ENCODE measurements at regions not wholly inside any gene's neighbourhood (a gene's known extent, or its start where the extent isn't known, plus 50 kb on each side); places are given as distances from the start of the nearest gene placed in this dataset.

DNA sequence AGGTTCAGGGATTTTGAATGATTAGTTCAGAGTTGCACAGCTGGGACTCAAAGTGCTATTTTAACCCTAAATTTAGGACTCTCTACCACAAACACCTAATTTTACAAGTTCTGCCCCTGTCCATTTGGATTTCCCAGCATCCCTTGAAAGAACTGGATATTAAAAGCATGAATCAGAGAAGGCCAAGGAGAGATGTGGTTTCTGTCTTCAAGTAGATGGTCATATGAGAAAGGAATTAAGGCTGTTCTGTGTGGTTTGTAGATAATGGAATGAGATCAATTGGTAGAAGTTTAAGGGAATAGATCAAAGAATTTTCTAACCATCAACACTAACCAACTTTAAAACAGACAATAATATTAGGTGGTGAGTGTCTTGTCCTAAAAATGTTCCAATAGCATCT is 106.4 kb upstream of the TENM4 start:
- DNase-seq (ENCODE audit: low spot score), result no peak
- Mint-ChIP-seq H3K4me1 (ENCODE audit: unreplicated experiment) (no peaks in the 10 kb centered on the region), H3K9me3 (ENCODE audit: unreplicated experiment) (no peaks in the 10 kb centered on the region), H3K27me3 (ENCODE audit: unreplicated experiment) (no peaks in the 10 kb centered on the region), H3K27ac (ENCODE audit: unreplicated experiment) (no peak overlapping the region), H3K36me3 (ENCODE audit: low read depth, unreplicated experiment) (no peaks in the 10 kb centered on the region), H3K4me3 (ENCODE audit: unreplicated experiment) (no peak overlapping the region)
- TF ChIP-seq, protein P1, sequence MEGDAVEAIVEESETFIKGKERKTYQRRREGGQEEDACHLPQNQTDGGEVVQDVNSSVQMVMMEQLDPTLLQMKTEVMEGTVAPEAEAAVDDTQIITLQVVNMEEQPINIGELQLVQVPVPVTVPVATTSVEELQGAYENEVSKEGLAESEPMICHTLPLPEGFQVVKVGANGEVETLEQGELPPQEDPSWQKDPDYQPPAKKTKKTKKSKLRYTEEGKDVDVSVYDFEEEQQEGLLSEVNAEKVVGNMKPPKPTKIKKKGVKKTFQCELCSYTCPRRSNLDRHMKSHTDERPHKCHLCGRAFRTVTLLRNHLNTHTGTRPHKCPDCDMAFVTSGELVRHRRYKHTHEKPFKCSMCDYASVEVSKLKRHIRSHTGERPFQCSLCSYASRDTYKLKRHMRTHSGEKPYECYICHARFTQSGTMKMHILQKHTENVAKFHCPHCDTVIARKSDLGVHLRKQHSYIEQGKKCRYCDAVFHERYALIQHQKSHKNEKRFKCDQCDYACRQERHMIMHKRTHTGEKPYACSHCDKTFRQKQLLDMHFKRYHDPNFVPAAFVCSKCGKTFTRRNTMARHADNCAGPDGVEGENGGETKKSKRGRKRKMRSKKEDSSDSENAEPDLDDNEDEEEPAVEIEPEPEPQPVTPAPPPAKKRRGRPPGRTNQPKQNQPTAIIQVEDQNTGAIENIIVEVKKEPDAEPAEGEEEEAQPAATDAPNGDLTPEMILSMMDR (IDR thresholded peaks at IDR 0.05; ENCODE audit: unreplicated experiment), result no peak

DNA sequence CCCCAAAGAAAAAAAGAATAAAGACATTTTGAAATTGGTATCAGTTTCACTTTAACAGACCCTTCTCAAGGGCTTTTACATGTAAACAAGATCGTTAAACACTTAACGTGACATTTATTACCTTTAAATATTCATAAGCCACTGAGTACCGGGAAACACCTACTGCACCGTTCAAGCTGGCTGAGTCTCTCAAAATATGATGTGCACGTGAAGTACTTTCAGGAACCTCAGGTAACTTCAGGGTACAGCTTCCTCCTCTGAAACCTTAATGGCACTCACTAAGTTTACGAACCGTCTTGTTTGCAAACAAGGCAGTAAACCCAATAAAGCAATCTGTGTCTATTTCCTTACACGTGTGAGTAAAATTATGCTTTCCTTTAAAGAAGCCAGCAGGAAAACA is 105.5 kb upstream of the TENM4 start:
- no peaks in the 10 kb centered on the region for H3K4me1 Mint-ChIP-seq (ENCODE audit: unreplicated experiment)
- H3K27ac Mint-ChIP-seq (ENCODE audit: unreplicated experiment), result no peak overlapping the region
- H3K9me3 Mint-ChIP-seq (ENCODE audit: unreplicated experiment), result no peaks in the 10 kb centered on the region
- no peak for DNase-seq (ENCODE audit: low spot score)
- H3K36me3 Mint-ChIP-seq (ENCODE audit: low read depth, unreplicated experiment), result no peaks in the 10 kb centered on the region
- no peak overlapping the region for H3K4me3 Mint-ChIP-seq (ENCODE audit: unreplicated experiment)
- TF ChIP-seq, protein P1 (IDR thresholded peaks at IDR 0.05; ENCODE audit: unreplicated experiment), result no peak
- H3K27me3 Mint-ChIP-seq (ENCODE audit: unreplicated experiment), result no peaks in the 10 kb centered on the region

DNA sequence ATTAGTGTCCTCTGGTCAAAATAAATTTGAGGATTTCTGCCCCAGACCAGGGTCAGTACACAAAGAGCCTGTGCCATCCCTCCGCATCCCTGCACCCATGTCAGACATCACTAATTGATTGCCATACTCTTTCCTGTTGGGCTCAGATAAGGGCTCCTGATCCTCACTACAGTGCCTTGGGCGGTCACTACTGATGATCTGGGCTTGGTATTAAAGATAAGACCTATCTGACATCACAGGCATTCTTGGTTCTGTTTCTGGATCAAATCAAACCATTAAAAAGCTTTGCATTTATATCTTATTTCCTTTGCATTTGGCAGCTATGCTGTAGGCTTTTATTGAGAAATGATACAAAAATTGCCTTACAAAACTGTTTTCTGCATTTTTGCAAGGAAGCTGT is 103.5 kb upstream of the TENM4 start:
- Mint-ChIP-seq H3K4me1 (ENCODE audit: unreplicated experiment) (no peaks in the 10 kb centered on the region), H3K4me3 (ENCODE audit: unreplicated experiment) (no peak overlapping the region), H3K27me3 (ENCODE audit: unreplicated experiment) (no peaks in the 10 kb centered on the region), H3K9me3 (ENCODE audit: unreplicated experiment) (no peaks in the 10 kb centered on the region), H3K36me3 (ENCODE audit: low read depth, unreplicated experiment) (no peaks in the 10 kb centered on the region), H3K27ac (ENCODE audit: unreplicated experiment) (no peak overlapping the region)
- no peak for DNase-seq (ENCODE audit: low spot score)
- TF ChIP-seq, protein P1 (IDR thresholded peaks at IDR 0.05; ENCODE audit: unreplicated experiment), result no peak

DNA sequence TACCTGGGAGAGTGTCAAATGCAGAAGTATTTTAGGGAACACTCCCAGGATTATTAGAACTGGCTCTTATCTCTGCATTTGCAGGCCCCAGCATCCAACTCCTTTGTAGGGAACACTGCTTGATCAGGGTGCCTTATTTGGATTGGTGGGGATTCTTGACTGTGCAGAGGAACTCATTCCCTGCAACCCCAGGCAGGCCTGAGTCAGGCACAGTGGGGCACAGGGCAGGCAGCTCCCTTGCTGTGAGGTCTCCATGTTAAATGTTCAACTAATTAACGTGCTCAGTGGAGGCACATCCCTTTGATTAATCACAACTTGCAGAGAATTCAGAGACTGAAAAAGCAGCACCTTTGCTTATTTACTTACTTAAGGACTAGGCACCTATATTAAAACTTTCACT is 102.3 kb upstream of the TENM4 start:
- no peak overlapping the region for H3K4me3 Mint-ChIP-seq (ENCODE audit: unreplicated experiment)
- no peak for DNase-seq (ENCODE audit: low spot score)
- no peaks in the 10 kb centered on the region for H3K36me3 Mint-ChIP-seq (ENCODE audit: low read depth, unreplicated experiment)

DNA sequence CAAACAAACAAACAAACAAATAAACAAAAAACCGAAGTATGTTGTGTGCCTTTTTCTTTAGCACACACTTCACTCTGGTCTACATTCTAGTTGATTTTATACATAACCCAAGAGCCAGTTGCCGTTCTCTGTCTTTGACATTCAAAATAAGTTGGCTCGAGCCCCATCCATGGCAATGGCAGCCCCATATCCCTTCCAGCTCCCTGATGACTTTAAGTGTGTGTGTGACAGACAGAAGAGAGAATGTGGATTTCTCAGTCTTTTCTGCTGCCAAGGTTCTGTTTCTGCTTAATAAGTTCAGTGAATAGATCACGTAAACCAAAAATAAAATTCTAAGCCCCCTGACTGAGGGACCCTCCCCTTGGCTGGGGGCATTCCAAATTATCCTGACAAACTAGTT is 100.6 kb upstream of the TENM4 start:
- no peak for DNase-seq (ENCODE audit: low spot score)
- H3K9me3 Mint-ChIP-seq (ENCODE audit: unreplicated experiment), result no peaks in the 10 kb centered on the region
- H3K27ac Mint-ChIP-seq (ENCODE audit: unreplicated experiment), result no peak overlapping the region
- peaks cover 3% of the 10 kb centered on the region for H3K4me1 Mint-ChIP-seq (ENCODE audit: unreplicated experiment)
- TF ChIP-seq, protein P1 (IDR thresholded peaks at IDR 0.05; ENCODE audit: unreplicated experiment), result no peak
- H3K36me3 Mint-ChIP-seq (ENCODE audit: low read depth, unreplicated experiment), result no peaks in the 10 kb centered on the region
- H3K4me3 Mint-ChIP-seq (ENCODE audit: unreplicated experiment), result no peak overlapping the region
- H3K27me3 Mint-ChIP-seq (ENCODE audit: unreplicated experiment), result peaks cover 4% of the 10 kb centered on the region

More for the DNA sequence above, 102.3 kb upstream of the TENM4 start:
- Mint-ChIP-seq H3K27me3 (ENCODE audit: unreplicated experiment) (peaks cover 2% of the 10 kb centered on the region), H3K4me1 (ENCODE audit: unreplicated experiment) (no peaks in the 10 kb centered on the region), H3K9me3 (ENCODE audit: unreplicated experiment) (no peaks in the 10 kb centered on the region), H3K27ac (ENCODE audit: unreplicated experiment) (no peak overlapping the region)
- TF ChIP-seq, protein P1 (IDR thresholded peaks at IDR 0.05; ENCODE audit: unreplicated experiment), result no peak
